GM19324 (cell line): ENCODE measurements at regions not wholly inside any gene's neighbourhood (a gene's known extent, or its start where the extent isn't known, plus 50 kb on each side); places are given as distances from the start of the nearest gene placed in this dataset.

Source experiments
- ATAC-seq: cut with Tn5 transposase; IDR thresholded peaks from one replicate; pipeline ENCODE4 v1.9.1; 2021; ENCODE audit warnings: mild to moderate bottlenecking, moderate library complexity; ENCODE audit not compliant: unreplicated experiment, low FRiP score

DNA sequence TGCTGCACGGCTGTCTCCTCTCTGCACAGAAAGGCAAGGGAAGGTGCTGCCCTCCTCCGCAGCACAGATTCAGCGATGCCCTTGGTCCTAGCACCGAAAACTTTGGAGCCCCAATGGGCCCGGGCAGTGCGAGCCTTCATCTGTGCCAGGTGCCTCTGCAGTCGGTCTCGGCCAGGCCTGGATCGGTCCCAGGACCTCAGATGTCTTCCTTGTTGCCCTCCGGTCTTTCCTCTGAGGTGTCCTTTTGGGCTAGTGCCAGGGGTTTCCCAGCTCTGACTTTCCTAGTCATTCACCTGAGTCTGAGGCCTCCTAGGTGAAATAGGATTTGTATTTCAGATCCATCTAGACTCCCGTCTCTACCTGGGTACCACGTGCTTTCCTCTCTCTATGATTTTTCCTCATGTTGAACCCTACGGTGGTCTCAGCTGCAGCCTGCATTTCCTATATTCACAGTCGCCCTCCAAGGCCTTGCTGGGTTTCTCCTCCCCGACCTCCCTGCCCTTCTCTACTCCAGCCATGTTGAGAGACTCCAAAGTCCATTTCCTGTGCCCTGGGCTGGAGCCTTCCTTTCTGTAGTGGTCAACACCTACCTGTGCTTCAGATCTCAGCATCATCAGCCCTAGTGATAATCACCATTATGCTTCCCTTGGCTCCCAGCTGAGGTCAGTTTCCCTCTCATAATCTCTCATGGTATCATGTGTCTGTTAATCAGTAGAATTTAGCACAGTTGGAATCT is 92.0 kb upstream of the PRSS58 start:
- no peak for ATAC-seq

DNA sequence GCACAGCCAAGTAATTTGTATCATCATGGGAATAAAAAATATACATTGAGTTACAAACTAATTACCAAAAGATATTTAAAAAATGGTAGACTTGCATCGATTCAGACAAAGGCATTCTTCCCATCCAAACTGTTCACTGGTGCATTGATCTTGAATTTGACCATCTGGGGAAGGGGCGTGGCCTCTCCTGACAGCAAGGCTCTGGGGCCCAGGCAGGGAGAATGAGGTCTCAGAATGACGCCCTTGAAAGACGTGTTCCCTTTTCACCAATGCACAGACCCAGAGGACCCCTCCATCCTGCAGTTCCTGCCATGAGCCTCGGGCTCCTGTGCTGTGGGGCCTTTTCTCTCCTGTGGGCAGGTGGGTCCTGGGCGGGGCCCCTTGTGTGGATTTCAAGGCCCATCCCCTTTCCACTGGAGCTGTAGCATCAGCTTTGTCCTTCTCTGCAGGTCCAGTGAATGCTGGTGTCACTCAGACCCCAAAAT is 91.1 kb upstream of the PRSS58 start:
- no peak for ATAC-seq

DNA sequence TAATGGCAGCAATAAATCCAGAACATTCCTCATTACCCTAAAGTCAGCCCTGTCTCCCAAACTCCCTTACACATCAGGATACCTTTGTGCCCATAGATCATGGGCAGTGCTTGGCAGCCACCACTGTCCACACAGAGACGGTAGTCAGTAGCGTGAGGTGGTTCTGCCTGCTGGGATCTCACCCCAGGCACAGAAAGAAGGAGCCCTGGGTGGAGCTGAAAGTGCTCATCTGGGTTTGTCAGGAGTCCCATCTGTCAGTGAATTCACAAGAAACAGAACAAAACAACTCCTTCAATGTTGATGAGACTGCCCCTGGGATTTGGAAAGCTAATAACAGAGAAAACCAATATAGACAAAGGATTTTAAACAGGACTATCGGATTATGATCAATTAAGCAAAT is 90.2 kb upstream of the PRSS58 start:
- ATAC-seq: no peak

DNA sequence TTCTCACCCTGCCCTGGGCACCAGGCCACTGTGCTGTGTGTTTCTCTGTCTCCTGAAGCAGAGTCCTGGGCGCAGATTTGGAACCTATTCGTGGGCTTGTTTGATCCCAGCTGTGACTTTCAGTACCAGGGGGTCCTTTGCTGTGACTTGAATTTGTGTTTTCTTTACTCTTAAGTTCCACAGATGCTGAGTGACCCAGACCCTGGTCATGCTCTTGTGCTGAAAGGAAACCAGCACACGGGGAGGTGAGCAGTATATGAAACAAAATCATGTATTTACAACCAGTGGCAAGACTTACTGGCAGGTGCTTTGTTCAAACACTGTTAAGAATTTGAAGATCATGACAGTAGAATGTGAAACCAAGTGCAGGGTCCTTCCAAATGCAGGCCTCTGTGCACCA is 89.2 kb upstream of the PRSS58 start:
- ATAC-seq: no peak

DNA sequence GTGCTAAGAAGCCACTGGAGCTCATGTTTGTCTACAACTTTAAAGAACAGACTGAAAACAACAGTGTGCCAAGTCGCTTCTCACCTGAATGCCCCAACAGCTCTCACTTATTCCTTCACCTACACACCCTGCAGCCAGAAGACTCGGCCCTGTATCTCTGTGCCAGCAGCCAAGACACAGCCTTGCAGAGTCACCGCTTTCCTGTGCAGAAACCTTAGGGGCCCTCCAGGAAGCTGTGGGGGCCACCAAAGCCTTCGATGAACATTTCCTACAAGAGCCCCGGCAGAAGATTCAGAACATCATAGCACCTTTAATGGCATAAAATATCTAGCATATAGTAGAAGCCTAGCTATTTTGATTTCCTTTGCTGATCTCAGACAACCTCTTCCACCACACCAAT is 88.0 kb upstream of the PRSS58 start:
- ATAC-seq: no peak

DNA sequence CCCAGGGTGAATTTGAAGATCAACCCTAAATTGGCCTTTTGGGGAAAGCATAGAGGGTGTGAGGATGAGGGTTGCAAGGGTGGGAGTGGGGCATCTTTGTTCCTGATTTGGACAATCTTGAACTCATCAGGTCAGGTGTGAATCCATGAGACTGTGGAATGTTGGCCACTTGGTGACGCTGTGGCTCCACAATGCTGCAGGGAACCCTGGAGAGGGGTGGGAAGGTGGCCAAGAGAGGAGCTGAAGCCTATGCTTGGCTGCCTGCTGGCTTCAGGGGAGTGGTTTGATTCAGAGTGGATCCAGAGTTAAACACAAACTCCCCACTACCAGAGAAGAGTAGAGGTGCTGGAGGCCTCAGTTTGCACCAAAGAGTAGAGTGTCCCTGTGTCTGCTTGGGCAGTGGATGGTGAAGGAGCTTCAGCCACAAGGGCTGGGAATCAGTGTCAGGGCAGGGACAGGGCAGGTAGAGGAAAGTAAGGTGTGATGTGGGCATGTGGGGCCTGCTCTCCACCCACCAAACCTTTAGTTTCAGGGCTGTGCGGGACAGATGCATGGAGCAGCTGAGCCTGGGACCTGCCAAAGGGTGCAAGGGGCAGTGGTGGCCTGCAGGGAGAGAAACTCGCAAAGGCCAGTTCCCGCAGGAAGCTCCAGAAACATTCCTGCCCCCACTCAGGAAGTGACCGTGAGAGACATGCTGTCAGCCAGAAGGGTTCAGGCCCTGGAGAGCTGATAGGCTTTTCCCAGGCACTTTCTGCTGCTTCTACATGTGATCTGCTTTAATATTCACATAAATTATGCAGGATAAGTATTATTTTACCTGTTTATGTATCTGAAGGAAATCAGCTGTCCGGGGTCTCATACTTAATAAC is 81.0 kb upstream of the PRSS58 start:
- ATAC-seq: no peak

DNA sequence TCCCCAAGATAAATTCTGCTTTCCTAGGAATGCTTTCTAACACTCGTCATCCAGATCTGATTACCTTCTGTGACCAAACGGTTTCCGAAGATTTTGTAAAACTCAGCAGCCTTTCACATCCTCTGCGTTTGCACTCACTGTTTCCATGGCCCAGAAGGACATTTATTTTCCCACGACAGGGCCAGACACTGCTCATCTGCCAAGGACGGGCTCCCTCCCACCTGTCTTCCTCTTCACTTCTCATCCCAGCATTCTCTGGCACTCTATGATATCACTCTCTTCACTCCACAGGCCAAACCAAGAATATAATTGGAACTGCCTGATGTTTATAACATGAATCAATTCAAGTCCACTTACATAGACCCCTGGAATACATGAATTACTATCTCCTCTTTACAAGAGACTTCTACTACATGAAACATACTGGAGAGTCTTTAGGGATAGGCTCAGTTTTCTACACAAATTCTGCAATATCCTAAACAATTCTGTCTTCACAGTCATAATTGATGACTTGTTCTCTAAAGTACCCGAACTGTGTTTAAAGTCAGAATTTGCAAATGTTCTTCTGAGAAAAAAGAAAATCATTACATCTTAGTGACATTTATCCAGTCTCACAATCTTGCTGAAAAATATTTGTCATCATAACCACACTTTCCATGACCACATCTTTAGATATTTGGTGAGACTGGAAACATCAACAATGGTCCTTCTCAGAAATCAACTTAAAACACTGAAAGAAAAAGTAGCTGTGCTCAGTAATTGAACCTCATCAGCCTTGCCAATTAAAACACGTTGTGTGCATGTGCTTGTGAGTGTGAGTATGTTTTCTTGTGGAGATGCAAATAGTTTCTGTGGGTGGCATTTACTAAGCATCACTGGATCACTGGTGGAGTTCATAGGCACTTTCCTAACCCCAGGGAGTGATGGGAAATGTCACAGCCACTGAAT is 79.5 kb upstream of the PRSS58 start:
- ATAC-seq: no peak

DNA sequence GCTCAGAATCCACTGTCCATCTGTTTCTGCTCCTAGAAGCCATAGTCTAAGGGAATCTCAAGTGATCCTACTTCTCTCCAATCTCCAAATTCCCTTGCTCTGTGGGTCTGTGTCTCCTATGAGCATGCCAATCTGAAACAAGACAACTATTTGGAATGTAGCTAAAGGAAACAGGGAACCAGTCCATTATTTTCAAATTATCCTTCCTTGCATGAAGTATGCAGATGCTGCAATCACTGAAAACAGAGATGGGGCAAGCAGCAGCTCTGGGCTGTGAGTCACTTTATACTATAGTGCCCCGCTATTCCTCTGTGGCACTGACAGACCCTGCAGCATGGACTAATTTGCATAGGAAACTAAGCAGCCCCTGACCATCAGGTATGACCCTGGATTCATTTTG is 76.9 kb upstream of the PRSS58 start:
- ATAC-seq: no peak

DNA sequence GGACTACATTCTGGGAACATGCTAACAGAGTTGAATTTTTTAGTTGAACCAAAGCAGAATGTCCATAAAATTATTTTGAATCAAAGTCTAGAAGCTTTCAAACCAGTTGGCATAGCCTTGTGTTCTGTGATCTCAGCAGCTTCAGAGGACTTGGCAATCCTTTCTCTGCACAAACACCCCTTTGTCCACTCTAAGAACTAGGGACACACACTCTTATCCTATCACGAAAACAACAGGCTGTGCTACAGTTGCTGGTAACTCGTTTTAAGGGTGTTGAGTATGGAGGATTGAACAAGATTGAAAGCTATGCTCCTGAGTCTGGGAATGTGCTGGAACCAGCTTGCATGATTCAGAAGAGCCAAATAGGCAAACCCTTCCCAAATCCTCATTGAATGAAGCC is 76.4 kb upstream of the PRSS58 start:
- ATAC-seq: no peak

DNA sequence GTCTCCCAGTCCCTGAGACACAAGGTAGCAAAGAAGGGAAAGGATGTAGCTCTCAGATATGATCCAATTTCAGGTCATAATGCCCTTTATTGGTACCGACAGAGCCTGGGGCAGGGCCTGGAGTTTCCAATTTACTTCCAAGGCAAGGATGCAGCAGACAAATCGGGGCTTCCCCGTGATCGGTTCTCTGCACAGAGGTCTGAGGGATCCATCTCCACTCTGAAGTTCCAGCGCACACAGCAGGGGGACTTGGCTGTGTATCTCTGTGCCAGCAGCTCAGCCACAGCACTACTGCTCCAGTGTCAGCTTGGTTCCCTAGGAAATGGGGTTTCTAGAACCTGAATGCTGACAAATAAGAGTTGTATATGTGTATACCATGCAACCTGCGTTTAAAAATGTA is 74.6 kb upstream of the PRSS58 start:
- no peak for ATAC-seq

DNA sequence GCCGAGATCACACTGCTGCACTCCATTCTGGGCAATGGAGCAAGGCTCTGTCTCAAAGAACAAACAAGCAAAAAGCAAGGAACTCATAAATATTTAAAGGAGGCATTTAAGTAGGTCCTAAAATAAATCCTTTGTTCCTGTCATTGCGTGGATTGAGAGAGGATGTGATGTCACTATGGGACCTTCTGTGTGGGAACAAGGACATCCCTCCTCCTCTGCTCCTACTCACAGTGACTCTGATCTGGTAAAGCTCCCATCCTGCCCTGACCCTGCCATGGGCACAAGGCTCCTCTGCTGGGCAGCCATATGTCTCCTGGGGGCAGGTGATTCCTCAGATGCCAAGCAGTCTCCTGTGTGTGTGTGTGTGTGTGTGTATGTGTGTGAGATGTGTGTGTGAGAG is 74.1 kb upstream of the PRSS58 start:
- ATAC-seq: no peak

DNA sequence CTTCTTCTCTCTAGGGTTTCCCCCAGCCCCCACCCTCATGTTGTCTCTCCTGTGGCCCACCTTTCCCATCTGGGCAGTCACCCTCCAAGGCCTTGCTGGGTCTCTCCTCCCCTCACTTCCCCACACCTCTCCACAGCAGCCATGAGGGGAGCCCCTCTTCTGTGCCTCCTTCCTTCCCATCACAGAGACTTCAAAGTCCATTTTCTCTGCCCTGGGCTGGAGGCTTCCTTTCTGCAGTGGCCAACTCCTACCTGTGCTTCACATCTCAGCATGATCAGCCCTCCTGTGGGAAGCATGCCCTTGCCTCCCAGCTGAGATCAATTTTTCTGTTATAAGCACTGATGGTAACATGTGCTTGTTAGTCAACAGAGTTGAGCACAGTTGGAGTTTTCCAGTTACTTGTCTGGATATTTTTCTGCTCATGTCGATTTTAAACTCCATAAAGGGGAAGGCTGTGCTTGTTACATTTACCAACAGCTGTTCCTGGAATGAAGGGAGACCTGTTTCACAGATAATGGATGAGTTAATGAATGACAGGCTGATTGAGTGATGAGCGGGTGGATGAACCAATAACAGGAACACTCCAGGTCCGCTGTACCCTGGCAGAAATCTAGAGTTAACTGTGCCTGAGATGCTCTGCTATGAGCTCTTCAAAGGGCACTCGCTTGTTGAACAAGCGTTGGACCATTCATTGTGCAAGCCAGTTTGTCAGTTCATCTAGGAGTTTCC is 71.4 kb upstream of the PRSS58 start:
- no peak for ATAC-seq

DNA sequence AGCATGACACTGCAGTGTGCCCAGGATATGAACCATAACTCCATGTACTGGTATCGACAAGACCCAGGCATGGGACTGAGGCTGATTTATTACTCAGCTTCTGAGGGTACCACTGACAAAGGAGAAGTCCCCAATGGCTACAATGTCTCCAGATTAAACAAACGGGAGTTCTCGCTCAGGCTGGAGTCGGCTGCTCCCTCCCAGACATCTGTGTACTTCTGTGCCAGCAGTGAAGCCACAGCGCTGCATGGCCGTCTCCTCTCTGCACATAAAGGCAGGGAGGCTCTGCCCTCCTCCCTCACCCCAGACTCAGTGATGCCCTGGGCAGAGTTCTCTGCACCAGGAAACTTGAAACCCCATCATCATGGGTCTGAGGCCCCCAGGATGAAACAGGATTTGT is 70.7 kb upstream of the PRSS58 start:
- no peak for ATAC-seq

DNA sequence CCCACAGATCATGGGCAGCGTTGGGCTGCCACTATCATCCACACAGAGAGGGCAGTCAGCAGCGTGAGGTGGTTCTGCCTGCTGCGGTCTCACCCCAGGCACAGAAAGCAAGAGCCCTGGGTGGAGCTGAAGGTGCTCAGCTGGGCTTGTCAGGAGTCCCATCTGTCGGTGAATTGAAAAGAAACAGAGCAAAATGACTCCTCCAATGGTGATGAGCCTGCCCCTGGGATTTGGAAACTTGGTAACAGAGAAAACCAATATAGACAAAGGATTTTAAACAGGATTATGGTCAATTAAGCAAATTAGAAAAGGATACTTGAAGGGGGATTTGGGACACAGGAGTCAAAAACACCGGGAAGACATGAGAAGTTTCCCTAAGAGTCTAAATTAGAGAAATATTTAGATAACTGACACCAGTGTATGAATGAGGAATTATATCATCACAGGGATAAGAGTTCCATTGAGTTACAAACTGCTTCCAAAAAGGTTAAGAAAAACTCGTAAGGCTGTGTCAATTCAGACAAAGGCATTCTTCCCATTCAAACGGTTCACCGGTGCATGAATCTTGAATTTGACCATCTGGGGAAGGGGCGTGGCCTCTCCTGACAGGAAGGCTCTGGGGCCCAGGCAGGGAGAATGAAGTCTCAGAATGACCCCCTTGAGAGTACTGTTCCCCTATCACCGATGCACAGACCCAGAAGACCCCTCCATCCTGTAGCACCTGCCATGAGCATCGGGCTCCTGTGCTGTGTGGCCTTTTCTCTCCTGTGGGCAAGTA is 70.0 kb upstream of the PRSS58 start:
- ATAC-seq: no peak

DNA sequence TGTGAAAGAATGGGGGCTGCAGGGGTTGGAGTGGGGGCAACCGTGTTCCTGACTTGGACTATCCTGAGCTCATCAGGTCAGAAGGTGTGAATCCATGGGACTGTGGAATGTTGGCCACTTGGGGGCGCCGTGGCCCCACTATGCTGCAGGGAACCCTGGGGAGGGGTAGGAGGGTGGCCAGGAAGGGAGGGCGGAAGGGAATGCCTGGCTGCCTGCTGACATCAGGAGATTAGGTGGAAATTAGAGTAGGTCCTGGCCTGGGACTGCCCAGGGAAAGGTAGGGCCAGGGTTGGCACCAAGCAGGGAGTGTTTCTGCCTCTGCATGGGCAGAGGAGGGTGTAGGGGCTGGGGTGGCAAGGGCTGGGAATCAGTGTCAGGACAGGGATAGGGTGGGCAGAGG is 65.8 kb upstream of the PRSS58 start:
- ATAC-seq: no peak

DNA sequence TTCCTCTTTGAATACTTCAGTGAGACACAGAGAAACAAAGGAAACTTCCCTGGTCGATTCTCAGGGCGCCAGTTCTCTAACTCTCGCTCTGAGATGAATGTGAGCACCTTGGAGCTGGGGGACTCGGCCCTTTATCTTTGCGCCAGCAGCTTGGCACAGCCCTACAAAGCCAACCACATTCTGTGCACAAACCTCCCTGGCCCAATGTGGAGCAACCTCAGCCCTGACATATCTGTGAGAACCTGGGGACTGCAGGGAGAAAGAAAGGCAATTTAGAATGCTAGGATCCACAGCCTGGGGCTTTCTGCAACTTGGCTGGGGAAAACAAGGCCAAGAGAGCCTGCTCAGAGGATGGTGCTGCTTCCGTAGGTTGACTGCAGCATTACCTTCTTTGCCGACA is 63.5 kb upstream of the PRSS58 start:
- no peak for ATAC-seq

DNA sequence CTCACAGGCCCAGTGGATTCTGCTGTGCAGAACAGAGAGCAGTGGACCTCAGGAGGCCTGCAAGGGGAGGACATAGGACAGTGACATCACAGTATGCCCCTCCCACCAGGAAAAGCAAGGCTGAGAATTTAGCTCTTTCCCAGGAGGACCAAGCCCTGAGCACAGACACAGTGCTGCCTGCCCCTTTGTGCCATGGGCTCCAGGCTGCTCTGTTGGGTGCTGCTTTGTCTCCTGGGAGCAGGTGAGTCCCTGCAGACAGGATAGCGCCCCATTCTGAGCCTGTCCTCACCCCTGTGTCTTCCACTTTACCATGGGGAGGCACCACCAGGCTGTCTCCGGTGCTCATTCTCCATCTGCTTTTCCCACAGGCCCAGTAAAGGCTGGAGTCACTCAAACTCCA is 63.0 kb upstream of the PRSS58 start:
- no peak for ATAC-seq

DNA sequence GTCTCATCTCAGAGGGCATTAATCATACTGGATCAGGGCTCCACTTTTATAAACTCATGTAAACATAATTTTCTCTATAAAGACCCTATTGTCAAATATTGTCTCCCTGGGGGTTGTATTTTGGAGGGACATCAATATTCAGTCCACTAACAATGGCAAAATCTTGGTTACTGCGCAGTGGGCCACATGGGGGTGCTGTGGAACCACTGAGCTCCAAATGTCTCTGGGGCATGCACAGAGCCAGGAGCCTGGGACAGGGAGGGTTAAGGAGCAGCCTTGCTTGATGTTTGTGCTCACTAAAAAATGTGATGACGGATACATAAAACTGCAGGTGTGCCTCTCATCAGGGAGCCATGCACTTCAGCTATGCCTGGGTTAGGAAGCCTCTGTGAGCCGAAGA is 62.1 kb upstream of the PRSS58 start:
- ATAC-seq: no peak

DNA sequence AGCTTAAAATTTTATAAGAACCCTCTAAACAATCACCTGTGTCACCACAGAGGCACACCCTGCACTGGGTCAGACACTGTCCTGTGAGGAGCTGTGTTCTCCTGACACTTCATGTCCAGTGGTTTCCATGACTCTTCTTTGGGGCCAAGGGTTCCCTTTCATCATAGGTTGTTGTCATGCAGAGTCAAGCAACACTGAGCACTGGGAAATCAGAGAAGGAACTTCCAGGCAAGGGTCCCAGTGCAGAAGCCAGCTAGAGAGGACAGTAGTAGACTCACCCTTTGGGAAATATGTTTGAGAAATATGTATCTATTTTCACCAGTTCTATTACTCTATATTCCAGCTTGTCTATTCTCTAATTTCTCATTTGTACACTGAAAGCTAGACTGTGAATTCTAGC is 56.4 kb upstream of the PRSS58 start:
- no peak for ATAC-seq
